Activated B cell treated with CpG ODN at 0.5 μM for 24 hours (primary cell): ENCODE measurements at regions not wholly inside any gene's neighbourhood (a gene's known extent, or its start where the extent isn't known, plus 50 kb on each side); places are given as distances from the start of the nearest gene placed in this dataset.

Experiments
- ATAC-seq: fragments of 200-7000 bp; cut with Tn5 transposase; one replicate; pipeline ENCODE4 v1.10.0; 2021; ENCODE audit warnings: low read depth, mild to moderate bottlenecking, moderate library complexity
- CTCF ChIA-PET: fragments of 350-600 bp; sonication (Branson Sonifier 250); formaldehyde crosslinking; loops from one replicate; lab custom pipeline; 2021; ENCODE audit warnings: antibody characterized with exemption; lab: Charles Lee
- POLR2A ChIA-PET: fragments of 350-600 bp; sonication (Branson Sonifier 250); formaldehyde crosslinking; loops from one replicate; lab custom pipeline; 2021; ENCODE audit warnings: antibody characterized with exemption; lab: Charles Lee
- DNase-seq: peaks from one replicate; pipeline ENCODE4 v3.0.0; 2022
- H3K27ac Mint-ChIP-seq: one replicate; pipeline ENCODE4 v1.8.0; 2020; ENCODE audit warnings: mixed read lengths
- H3K27me3 Mint-ChIP-seq: one replicate; pipeline ENCODE4 v1.8.0; 2021; ENCODE audit warnings: mixed read lengths
- H3K36me3 Mint-ChIP-seq: one replicate; pipeline ENCODE4 v1.8.0; 2021; ENCODE audit warnings: low read depth, mixed read lengths
- H3K4me1 Mint-ChIP-seq: one replicate; pipeline ENCODE4 v1.8.0; 2021; ENCODE audit warnings: mixed read lengths
- H3K4me3 Mint-ChIP-seq: one replicate; pipeline ENCODE4 v1.8.0; 2020; ENCODE audit warnings: mild to moderate bottlenecking, mixed read lengths
- H3K9me3 Mint-ChIP-seq: one replicate; pipeline ENCODE4 v1.8.0; 2020; ENCODE audit warnings: mixed read lengths
- intact Hi-C: fragments of 100-400 bp; cut with micrococcal nuclease; formaldehyde crosslinking; loops from one replicate; pipeline ENCODE4 v1.15.1; 2024
- TF ChIP-seq, protein P1 (sequence below): fragments of 200-600 bp; IDR thresholded peaks from one replicate; pipeline ENCODE4 v1.8.0; 2022; ENCODE audit warnings: antibody characterized with exemption, mild to moderate bottlenecking

- Mint-ChIP-seq H3K9me3 (peaks cover 7% of the 10 kb centered on the region), H3K36me3 (no peaks in the 10 kb centered on the region), H3K4me1 (no peaks in the 10 kb centered on the region), H3K27me3 (no peaks in the 10 kb centered on the region), H3K27ac (no peak overlapping the region), H3K4me3 (no peak overlapping the region)
- intact Hi-C loops: no loop called here
- POLR2A ChIA-PET: no interaction called here
- DNase-seq (no peak), ATAC-seq (no peak)
- TF ChIP-seq, protein P1, sequence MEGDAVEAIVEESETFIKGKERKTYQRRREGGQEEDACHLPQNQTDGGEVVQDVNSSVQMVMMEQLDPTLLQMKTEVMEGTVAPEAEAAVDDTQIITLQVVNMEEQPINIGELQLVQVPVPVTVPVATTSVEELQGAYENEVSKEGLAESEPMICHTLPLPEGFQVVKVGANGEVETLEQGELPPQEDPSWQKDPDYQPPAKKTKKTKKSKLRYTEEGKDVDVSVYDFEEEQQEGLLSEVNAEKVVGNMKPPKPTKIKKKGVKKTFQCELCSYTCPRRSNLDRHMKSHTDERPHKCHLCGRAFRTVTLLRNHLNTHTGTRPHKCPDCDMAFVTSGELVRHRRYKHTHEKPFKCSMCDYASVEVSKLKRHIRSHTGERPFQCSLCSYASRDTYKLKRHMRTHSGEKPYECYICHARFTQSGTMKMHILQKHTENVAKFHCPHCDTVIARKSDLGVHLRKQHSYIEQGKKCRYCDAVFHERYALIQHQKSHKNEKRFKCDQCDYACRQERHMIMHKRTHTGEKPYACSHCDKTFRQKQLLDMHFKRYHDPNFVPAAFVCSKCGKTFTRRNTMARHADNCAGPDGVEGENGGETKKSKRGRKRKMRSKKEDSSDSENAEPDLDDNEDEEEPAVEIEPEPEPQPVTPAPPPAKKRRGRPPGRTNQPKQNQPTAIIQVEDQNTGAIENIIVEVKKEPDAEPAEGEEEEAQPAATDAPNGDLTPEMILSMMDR: no peak
- CTCF ChIA-PET: no interaction called here
Observed at GRCh38 chr13:61664801-61665705, 249.4 kb upstream of the PCDH20 start.

- peaks cover 7% of the 10 kb centered on the region for H3K9me3 Mint-ChIP-seq
- no peaks in the 10 kb centered on the region for H3K36me3 Mint-ChIP-seq
- ChIA-PET CTCF (no interaction called here), POLR2A (no interaction called here)
- no peak overlapping the region for H3K27ac Mint-ChIP-seq
- ATAC-seq (no peak), DNase-seq (no peak)
- intact Hi-C loops: no loop called here
- TF ChIP-seq, protein P1: no peak
- H3K4me1 Mint-ChIP-seq: no peaks in the 10 kb centered on the region
- H3K27me3 Mint-ChIP-seq: no peaks in the 10 kb centered on the region
- H3K4me3 Mint-ChIP-seq: no peak overlapping the region
Observed at GRCh38 chr13:61654481-61654880, 238.8 kb upstream of the PCDH20 start.

- no peak overlapping the region for H3K4me3 Mint-ChIP-seq
- no peaks in the 10 kb centered on the region for H3K36me3 Mint-ChIP-seq
- CTCF ChIA-PET: no interaction called here
- peaks cover 3% of the 10 kb centered on the region for H3K9me3 Mint-ChIP-seq
- DNase-seq: no peak
- POLR2A ChIA-PET: no interaction called here
- H3K27me3 Mint-ChIP-seq: no peaks in the 10 kb centered on the region
- H3K4me1 Mint-ChIP-seq: no peaks in the 10 kb centered on the region
- ATAC-seq: no peak
- no peak overlapping the region for H3K27ac Mint-ChIP-seq
- TF ChIP-seq, protein P1: no peak
- intact Hi-C loops: no loop called here
Observed at GRCh38 chr13:61648547-61648946, 232.9 kb upstream of the PCDH20 start.

GRCh38 chr13:61612192-61612591 lies 196.5 kb upstream of the PCDH20 start:
- no peak for DNase-seq
- no peaks in the 10 kb centered on the region for H3K4me1 Mint-ChIP-seq
- peaks cover 5% of the 10 kb centered on the region for H3K9me3 Mint-ChIP-seq
- no peak overlapping the region for H3K4me3 Mint-ChIP-seq
- CTCF ChIA-PET: no interaction called here
- POLR2A ChIA-PET: no interaction called here
- no peak overlapping the region for H3K27ac Mint-ChIP-seq
- no peaks in the 10 kb centered on the region for H3K27me3 Mint-ChIP-seq
- TF ChIP-seq, protein P1: no peak
- no peaks in the 10 kb centered on the region for H3K36me3 Mint-ChIP-seq
- intact Hi-C loops: no loop called here
- ATAC-seq: no peak

- Mint-ChIP-seq H3K4me1 (no peaks in the 10 kb centered on the region), H3K27me3 (no peaks in the 10 kb centered on the region), H3K9me3 (peaks cover 5% of the 10 kb centered on the region), H3K27ac (no peak overlapping the region), H3K4me3 (no peak overlapping the region), H3K36me3 (no peaks in the 10 kb centered on the region)
- TF ChIP-seq, protein P1: no peak
- intact Hi-C loops: no loop called here
- ChIA-PET CTCF (no interaction called here), POLR2A (no interaction called here)
- DNase-seq (no peak), ATAC-seq (no peak)
Observed at GRCh38 chr13:61608138-61608537, 192.5 kb upstream of the PCDH20 start.
